ENCODE measurements at regions not wholly inside any gene's neighbourhood (a gene's known extent, or its start where the extent isn't known, plus 50 kb on each side); places are given as distances from the start of the nearest gene placed in this dataset.
"Not testable (repeated sequence)": the region's sequence is repeated elsewhere in the genome, so short reads cannot be mapped to it uniquely, and the experiment has no call there.

GRCh38 chr4:64014647-64015046 is 394.6 kb downstream of the TECRL start:
- DNase-seq (ENCODE audit: low read depth): no peak

- no peak for DNase-seq (ENCODE audit: low read depth)
These were observed 407.9 kb downstream of the TECRL start for GRCh38 chr4:64001229-64001898.

- DNase-seq (ENCODE audit: low read depth): no peak
These were observed 409.0 kb downstream of the TECRL start for GRCh38 chr4:64000241-64000640.

- no peak for DNase-seq (ENCODE audit: low read depth)
These were observed 423.0 kb downstream of the TECRL start for GRCh38 chr4:63986253-63986652.

GRCh38 chr4:63983224-63983623 is 426.0 kb downstream of the TECRL start:
- no peak for DNase-seq (ENCODE audit: low read depth)

GRCh38 chr4:63965875-63966274 is 443.4 kb downstream of the TECRL start:
- no peak for DNase-seq (ENCODE audit: low read depth)

- not testable (repeated sequence) for DNase-seq (ENCODE audit: low read depth)
These were observed 466.5 kb downstream of the TECRL start for GRCh38 chr4:63942706-63943286.

- DNase-seq (ENCODE audit: low read depth): no peak
These were observed 471.3 kb downstream of the TECRL start for GRCh38 chr4:63937961-63938360.

GRCh38 chr4:63922146-63922545 is 487.1 kb downstream of the TECRL start:
- no peak for DNase-seq (ENCODE audit: low read depth)

- no peak for DNase-seq (ENCODE audit: low read depth)
These were observed 487.7 kb downstream of the TECRL start for GRCh38 chr4:63921561-63921960.

GRCh38 chr4:63919636-63920365 is 489.4 kb downstream of the TECRL start:
- no peak for DNase-seq (ENCODE audit: low read depth)

- DNase-seq (ENCODE audit: low read depth): no peak
These were observed 502.5 kb downstream of the TECRL start for GRCh38 chr4:63906660-63907183.

- no peak for DNase-seq (ENCODE audit: low read depth)
These were observed 505.0 kb downstream of the TECRL start for GRCh38 chr4:63904201-63904600.

- DNase-seq (ENCODE audit: low read depth): no peak
These were observed 507.9 kb downstream of the TECRL start for GRCh38 chr4:63901304-63901703.

- DNase-seq (ENCODE audit: low read depth): no peak
These were observed 510.3 kb downstream of the TECRL start for GRCh38 chr4:63898961-63899360.

- no peak for DNase-seq (ENCODE audit: low read depth)
These were observed 515.1 kb downstream of the TECRL start for GRCh38 chr4:63894161-63894560.

GRCh38 chr4:63869370-63869769 is 539.9 kb downstream of the TECRL start:
- DNase-seq (ENCODE audit: low read depth): no peak

GRCh38 chr4:63851496-63851895 is 557.8 kb downstream of the TECRL start:
- no peak for DNase-seq (ENCODE audit: low read depth)

- DNase-seq (ENCODE audit: low read depth): no peak
These were observed 568.0 kb downstream of the TECRL start for GRCh38 chr4:63841266-63841665.

- no peak for DNase-seq (ENCODE audit: low read depth)
These were observed 577.6 kb downstream of the TECRL start for GRCh38 chr4:63831590-63832155.

GRCh38 chr4:63817196-63817865 is 591.9 kb downstream of the TECRL start:
- DNase-seq (ENCODE audit: low read depth): no peak
